ENCODE measurements at regions not wholly inside any gene's neighbourhood (a gene's known extent, or its start where the extent isn't known, plus 50 kb on each side); places are given as distances from the start of the nearest gene placed in this dataset.

DNA sequence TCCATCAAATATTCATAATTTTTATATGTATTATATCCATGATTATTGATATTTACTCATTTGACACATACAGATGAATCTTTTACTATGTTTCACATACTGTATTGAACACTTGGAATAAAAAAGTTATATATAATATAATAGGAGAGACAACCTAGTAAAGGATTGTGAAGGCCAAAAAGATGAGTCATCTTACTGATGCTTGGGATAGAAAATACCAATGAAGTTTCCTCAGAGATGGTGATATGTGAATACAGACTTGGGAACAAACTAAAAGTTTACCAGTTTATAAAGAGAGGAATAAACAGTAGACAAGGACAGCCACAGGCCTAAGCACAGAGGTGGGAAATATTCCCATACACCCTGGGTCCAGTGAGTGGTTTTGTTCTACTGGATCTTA, 743.9 kb upstream of the FLRT2 start:
- no peak for DNase-seq (ENCODE audit: low read depth in 1 of 2, low spot score in 1 of 2)
- in situ Hi-C loops (cut with HindIII; ENCODE audit: low pct_unique_long_range_greater_than_20kb, low sequenced_read_pairs) = no loop called here
- no peak for TF ChIP-seq JUND (IDR thresholded peaks at IDR 0.05; ENCODE audit: low read depth)

DNA sequence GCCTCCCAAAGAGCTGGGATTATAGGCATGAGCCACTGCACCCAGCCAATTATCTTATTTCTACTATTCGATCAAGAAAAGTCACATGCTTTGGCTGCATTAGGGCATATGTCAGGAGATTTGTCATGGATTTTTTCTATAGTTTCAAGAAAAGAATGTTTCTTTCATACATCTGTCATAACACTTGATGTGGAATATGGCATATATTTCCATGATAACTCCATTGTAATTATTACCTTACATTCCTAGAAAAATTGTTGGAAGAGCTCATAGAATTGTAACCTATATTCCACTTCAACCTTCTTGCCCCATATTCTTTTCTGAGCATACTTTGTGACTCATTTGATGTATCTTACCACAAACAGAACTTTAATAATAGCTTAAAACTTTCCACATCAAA, 740.9 kb upstream of the FLRT2 start:
- in situ Hi-C loops (cut with HindIII; ENCODE audit: low pct_unique_long_range_greater_than_20kb, low sequenced_read_pairs) = no loop called here
- no peak for DNase-seq (ENCODE audit: low read depth in 1 of 2, low spot score in 1 of 2)
- no peak for TF ChIP-seq JUND (IDR thresholded peaks at IDR 0.05; ENCODE audit: low read depth)

DNA sequence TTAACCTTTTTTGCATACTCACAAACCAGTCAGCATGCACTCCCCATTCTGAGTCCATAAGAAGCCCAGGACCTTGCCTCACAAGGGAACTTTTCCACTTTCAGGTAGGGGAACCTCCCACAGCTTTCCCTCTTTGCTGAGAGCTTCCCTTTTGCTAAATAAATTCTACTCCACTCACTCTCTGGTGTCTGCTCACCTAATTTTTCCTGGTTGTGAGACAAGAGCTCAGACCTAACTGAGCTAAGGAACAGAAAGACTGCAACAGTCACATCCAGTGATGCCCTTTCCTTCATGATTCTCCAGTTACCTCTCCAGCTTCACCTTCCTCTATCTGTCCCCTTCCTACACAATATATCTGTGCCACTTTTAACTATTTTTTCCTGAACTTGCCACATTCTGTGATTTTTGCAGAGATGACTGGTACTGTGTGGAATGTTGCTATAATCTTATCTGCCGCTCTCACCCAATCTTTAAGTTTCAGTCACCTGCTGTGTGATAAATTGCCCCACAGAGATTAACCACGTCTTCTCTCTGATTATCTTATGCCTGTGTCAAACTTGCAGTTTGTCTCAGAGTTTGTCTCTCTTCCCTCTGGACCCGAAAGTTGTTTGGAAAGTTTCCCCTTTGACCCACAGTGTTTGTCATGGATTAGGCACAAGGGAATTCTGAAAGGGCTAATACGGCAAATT, 737.1 kb upstream of the FLRT2 start:
- in situ Hi-C loops (cut with HindIII; ENCODE audit: low pct_unique_long_range_greater_than_20kb, low sequenced_read_pairs) = no loop called here
- TF ChIP-seq JUND (IDR thresholded peaks at IDR 0.05; ENCODE audit: low read depth) = no peak
- no peak for DNase-seq (ENCODE audit: low read depth in 1 of 2, low spot score in 1 of 2)

DNA sequence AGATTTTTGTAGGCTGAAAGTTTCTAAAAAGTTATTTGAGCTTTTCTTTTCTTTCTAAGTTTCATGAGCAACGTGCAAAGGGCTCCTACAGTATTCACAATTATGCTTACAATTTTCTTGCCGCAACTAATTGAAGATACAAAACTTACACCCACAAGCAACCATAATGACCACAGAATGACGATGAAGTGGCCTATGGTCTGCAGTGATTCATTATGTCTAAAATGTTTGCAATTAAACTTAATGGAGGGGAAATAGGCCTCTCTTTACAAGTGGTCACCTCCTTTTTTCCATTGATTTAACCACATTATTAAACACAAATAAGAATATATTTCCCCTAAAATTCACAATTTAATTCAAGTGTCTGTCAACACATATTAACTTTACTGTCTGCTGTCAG, 732.6 kb upstream of the FLRT2 start:
- no peak for DNase-seq (ENCODE audit: low read depth in 1 of 2, low spot score in 1 of 2)
- in situ Hi-C loops (cut with HindIII; ENCODE audit: low pct_unique_long_range_greater_than_20kb, low sequenced_read_pairs) = no loop called here
- TF ChIP-seq JUND (IDR thresholded peaks at IDR 0.05; ENCODE audit: low read depth) = no peak

DNA sequence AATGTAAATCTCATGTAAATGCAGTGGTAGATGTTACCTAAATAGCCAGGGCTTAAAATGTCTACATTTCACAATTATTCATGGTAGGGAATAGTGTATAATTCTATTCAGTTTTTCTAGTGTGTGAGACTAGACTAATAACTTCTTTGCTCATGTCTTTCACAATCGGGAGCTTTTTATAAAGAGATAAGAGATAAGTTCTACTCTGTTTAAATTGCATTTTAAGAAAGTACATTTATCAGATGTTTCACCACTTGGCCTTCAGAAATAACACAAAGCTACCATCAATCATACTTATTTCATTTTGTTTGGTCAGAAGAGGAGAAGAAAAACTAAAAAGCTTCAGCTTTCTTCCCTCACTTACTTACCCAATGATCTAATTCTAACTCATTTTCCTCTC, 725.5 kb upstream of the FLRT2 start:
- DNase-seq (ENCODE audit: low read depth in 1 of 2, low spot score in 1 of 2) = no peak
- in situ Hi-C loops (cut with HindIII; ENCODE audit: low pct_unique_long_range_greater_than_20kb, low sequenced_read_pairs) = no loop called here
- TF ChIP-seq JUND (IDR thresholded peaks at IDR 0.05; ENCODE audit: low read depth) = no peak

DNA sequence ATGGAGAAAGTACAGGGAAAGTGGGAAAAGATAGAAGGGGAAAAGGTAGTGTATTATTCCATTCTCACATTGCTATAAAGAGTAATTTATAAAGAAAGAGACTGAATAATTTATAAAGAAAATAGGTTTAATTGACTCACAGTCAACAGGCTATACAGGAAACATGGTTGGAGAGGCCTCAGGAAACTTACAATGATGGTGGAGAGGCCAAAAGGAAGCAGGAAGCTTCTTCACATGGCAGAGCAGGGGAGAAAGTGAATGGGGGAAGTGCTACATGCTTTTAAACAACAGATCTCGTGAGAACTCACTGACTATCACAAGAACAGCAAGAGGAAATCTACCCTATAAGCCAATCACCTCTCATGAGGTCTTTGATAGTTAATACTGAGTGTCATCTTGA, 725.0 kb upstream of the FLRT2 start:
- in situ Hi-C loops (cut with HindIII; ENCODE audit: low pct_unique_long_range_greater_than_20kb, low sequenced_read_pairs) = no loop called here
- DNase-seq (ENCODE audit: low read depth in 1 of 2, low spot score in 1 of 2) = no peak
- TF ChIP-seq JUND (IDR thresholded peaks at IDR 0.05; ENCODE audit: low read depth) = no peak

DNA sequence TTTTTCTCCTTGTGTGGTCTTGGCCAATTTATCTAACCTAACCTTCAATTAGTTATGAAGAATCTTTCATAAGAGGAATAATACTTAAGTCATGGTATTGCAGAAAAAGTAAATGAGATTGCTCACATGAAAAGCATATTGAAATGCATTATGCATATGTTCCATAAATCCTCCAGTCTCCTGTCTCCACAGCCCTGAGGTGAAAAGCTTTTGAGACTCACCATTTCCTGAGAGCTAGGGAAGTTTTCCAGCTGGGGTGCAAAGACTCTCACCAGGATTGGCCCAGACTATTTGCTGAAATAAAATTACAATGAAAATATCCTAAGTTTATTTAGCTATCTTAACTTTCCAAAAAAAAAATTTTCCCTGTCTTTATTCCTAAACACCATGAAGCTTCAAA, 723.8 kb upstream of the FLRT2 start:
- no peak for DNase-seq (ENCODE audit: low read depth in 1 of 2, low spot score in 1 of 2)
- TF ChIP-seq JUND (IDR thresholded peaks at IDR 0.05; ENCODE audit: low read depth) = no peak
- in situ Hi-C loops (cut with HindIII; ENCODE audit: low pct_unique_long_range_greater_than_20kb, low sequenced_read_pairs) = no loop called here

DNA sequence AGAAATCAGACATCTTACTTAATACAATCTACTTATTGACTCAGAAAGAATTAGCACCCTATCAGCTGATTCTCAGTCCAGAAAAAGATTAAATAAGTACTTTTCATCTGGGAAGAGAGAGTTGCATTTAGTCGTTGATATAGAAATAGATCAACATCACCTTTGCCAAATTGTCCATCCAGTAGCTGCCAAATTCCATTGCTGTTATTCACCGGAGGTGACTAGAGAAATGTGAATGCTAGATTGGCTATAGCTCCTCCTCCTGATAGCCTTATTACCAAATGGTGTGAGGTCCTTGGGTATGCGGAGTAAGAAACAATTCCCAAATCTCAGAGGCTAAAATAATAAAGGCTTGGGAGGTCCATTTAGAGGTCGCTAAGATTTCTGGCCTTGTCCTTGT, 723.3 kb upstream of the FLRT2 start:
- in situ Hi-C loops (cut with HindIII; ENCODE audit: low pct_unique_long_range_greater_than_20kb, low sequenced_read_pairs) = no loop called here
- DNase-seq (ENCODE audit: low read depth in 1 of 2, low spot score in 1 of 2) = no peak
- TF ChIP-seq JUND (IDR thresholded peaks at IDR 0.05; ENCODE audit: low read depth) = no peak

DNA sequence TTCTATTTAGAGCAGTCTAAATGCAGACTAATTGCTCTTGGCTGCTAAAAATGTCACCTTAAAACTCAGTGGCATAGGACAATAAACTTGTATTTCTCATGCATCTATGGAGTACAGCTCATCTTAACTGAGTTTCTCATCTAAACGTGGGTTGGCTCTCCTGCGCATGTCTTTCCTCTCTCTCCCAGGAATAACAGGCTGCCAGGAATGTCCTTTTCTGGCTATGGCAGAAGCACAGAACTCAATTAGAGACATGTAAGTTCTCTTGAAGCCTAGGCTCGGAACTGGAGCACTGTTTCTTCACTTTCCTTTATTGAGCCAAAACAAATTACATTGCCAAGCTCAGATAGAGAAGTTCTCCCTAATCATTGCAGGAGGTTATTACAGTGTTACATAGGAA, 722.3 kb upstream of the FLRT2 start:
- TF ChIP-seq JUND (IDR thresholded peaks at IDR 0.05; ENCODE audit: low read depth) = no peak
- in situ Hi-C loops (cut with HindIII; ENCODE audit: low pct_unique_long_range_greater_than_20kb, low sequenced_read_pairs) = no loop called here
- no peak for DNase-seq (ENCODE audit: low read depth in 1 of 2, low spot score in 1 of 2)

DNA sequence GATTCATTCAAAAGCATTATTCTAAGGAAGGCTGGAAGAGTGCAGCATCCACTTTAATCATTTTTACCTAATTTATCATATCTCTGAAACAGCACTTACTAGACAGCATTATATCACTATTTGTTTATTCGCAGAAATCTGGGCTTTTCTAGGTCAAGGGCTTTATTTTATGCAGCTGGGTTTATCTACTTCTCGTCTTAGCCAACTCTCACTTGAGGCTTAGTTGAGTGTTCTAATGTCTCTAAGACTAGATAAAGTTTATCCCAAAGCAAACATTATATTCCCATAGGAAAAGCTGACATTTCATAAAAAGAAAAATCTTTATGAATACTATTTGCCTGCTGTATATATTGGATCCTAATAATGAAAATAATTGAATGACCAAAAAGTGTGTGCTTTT, 720.8 kb upstream of the FLRT2 start:
- in situ Hi-C loops (cut with HindIII; ENCODE audit: low pct_unique_long_range_greater_than_20kb, low sequenced_read_pairs) = no loop called here
- no peak for DNase-seq (ENCODE audit: low read depth in 1 of 2, low spot score in 1 of 2)
- TF ChIP-seq JUND (IDR thresholded peaks at IDR 0.05; ENCODE audit: low read depth) = no peak

DNA sequence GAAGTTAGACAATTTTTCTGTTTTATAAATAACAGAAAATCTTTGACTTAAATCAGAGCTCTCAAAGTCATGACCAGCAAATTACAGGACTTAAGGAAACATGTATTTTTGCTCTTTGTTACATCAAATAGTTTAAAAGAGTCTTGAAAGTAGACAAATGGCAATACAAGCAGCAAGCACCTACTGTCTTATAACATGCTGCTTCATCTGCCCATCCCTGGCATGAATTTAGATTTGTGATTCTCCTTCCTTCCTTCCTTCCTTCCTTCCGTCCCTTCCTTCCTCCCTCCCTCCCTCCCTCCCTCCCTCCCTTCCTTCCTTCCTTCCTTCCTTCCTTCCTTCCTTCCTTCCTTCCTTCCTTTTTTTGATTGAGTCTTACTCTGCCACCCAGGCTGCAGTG, 715.6 kb upstream of the FLRT2 start:
- in situ Hi-C loops (cut with HindIII; ENCODE audit: low pct_unique_long_range_greater_than_20kb, low sequenced_read_pairs) = no loop called here
- DNase-seq (ENCODE audit: low read depth in 1 of 2, low spot score in 1 of 2) = no peak
- no peak for TF ChIP-seq JUND (IDR thresholded peaks at IDR 0.05; ENCODE audit: low read depth)

DNA sequence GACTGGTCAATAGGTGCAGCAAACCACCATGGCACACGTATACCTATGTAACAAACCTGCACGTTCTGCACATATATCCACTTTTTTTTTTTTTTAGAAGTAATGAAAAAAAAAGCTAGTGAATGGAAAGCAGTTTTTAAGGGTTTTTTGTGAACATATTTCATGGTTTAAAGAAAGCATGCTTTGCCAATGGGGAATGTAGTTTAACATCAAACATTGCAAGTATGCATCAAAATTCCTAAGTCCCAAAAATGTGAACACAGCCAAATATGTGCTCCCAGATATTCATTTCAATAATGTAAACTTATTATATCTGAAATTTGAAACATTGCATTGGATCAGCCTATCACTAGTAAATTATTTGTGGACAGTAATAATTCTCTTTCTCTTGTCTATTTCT, 710.4 kb upstream of the FLRT2 start:
- no peak for TF ChIP-seq JUND (IDR thresholded peaks at IDR 0.05; ENCODE audit: low read depth)
- no peak for DNase-seq (ENCODE audit: low read depth in 1 of 2, low spot score in 1 of 2)
- in situ Hi-C loops (cut with HindIII; ENCODE audit: low pct_unique_long_range_greater_than_20kb, low sequenced_read_pairs) = no loop called here

DNA sequence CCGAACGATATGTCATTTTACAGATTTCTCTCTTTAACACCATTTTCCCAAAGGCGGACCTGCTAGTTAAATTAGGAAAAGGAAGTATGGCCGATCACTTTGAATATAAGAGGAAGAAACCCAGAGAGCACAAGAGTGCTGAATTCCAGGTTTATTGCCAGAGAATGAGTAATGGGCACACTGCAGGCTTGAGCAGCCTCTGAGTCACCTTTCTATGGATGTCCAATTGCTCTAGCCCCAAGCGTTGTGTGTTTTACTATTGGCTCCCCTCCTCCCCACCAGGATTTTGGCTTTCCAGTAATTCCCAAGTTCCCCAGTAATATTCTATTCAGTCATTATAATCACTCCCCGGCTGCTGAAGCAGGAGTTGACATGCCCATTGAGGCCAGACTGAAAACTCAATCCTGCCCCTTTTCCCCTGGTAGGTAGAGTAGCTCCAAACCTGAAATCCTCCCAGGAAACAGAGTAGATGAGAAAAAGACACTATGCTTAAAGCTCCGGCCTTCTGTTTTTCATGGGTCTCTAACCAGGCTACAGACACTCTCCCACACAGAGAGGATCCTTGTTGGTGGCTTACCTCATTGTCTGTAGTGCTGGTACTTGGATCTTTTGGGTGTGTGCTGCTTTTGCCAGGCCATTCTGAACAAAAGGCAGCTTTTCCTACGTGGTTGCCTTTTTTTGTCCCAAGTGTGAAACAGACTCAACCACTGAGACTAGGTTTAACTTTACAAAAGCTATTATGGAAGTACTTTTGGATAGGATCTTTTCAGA, 704.3 kb upstream of the FLRT2 start:
- in situ Hi-C loops (cut with HindIII; ENCODE audit: low pct_unique_long_range_greater_than_20kb, low sequenced_read_pairs) = no loop called here
- TF ChIP-seq JUND (IDR thresholded peaks at IDR 0.05; ENCODE audit: low read depth) = no peak
- DNase-seq (ENCODE audit: low read depth in 1 of 2, low spot score in 1 of 2) = no peak

DNA sequence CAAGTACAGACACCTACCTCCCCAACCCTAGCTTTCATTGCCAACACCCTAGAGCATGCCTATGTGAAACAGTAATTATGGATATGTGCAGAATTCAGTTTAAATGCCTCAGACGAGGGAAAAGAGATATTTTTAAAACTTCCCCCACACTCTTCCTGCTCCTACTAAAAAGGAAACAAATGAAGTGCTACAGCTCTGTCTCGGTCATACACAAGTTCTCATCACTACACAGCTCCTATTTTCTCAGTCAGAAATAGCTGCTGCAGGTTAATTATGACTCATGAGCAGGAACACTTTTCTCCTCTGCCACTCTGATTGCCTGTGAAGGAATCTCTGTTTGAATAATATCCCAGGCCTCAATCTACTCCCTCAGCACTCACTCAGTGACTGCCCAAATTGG, 703.6 kb upstream of the FLRT2 start:
- in situ Hi-C loops (cut with HindIII; ENCODE audit: low pct_unique_long_range_greater_than_20kb, low sequenced_read_pairs) = no loop called here
- no peak for DNase-seq (ENCODE audit: low read depth in 1 of 2, low spot score in 1 of 2)
- no peak for TF ChIP-seq JUND (IDR thresholded peaks at IDR 0.05; ENCODE audit: low read depth)

Measured in T47D (cell line).